Epithelial cell of proximal tubule (primary cell): ENCODE measurements at regions not wholly inside any gene's neighbourhood (a gene's known extent, or its start where the extent isn't known, plus 50 kb on each side); places are given as distances from the start of the nearest gene placed in this dataset.

ENCODE experiments used
- DNase-seq: peaks from one replicate; pipeline ENCODE4 v3.0.0-alpha.2; 2011; ENCODE audit warnings: low read depth
- H3K4me3 ChIP-seq: 2 replicates; pipeline ENCODE4 v1.5.1; 2011; ENCODE audit warnings: low read depth, mild to moderate bottlenecking, low read length
- CTCF ChIP-seq: conservative IDR thresholded peaks from 2 replicates; pipeline ENCODE4 v1.5.1; 2012; ENCODE audit warnings: low read depth, mild to moderate bottlenecking, low read length

- no peak for DNase-seq
- TF ChIP-seq CTCF: no peak
- H3K4me3 ChIP-seq: no peak overlapping the region
Observed at GRCh38 chr17:70242781-70243437, 73.6 kb downstream of the KCNJ2 start.

- TF ChIP-seq CTCF: no peak
- H3K4me3 ChIP-seq: no peak overlapping the region
- no peak for DNase-seq
Observed at GRCh38 chr17:70251706-70252105, 82.4 kb downstream of the KCNJ2 start.

GRCh38 chr17:70254735-70255460 is 85.6 kb downstream of the KCNJ2 start:
- H3K4me3 ChIP-seq: no peak overlapping the region
- no peak for TF ChIP-seq CTCF
- DNase-seq: no peak

GRCh38 chr17:70256751-70257150 is 87.4 kb downstream of the KCNJ2 start:
- H3K4me3 ChIP-seq: no peak overlapping the region
- DNase-seq: no peak
- no peak for TF ChIP-seq CTCF

- DNase-seq: no peak
- H3K4me3 ChIP-seq: no peak overlapping the region
- TF ChIP-seq CTCF: no peak
Observed at GRCh38 chr17:70258465-70258864, 89.1 kb downstream of the KCNJ2 start.

- no peak for TF ChIP-seq CTCF
- no peak for DNase-seq
- no peak overlapping the region for H3K4me3 ChIP-seq
Observed at GRCh38 chr17:70259400-70259799, 90.1 kb downstream of the KCNJ2 start.

GRCh38 chr17:70261170-70261569 is 91.8 kb downstream of the KCNJ2 start:
- H3K4me3 ChIP-seq: no peak overlapping the region
- no peak for DNase-seq
- no peak for TF ChIP-seq CTCF
